ENCODE measurements at regions not wholly inside any gene's neighbourhood (a gene's known extent, or its start where the extent isn't known, plus 50 kb on each side); places are given as distances from the start of the nearest gene placed in this dataset.

DNA sequence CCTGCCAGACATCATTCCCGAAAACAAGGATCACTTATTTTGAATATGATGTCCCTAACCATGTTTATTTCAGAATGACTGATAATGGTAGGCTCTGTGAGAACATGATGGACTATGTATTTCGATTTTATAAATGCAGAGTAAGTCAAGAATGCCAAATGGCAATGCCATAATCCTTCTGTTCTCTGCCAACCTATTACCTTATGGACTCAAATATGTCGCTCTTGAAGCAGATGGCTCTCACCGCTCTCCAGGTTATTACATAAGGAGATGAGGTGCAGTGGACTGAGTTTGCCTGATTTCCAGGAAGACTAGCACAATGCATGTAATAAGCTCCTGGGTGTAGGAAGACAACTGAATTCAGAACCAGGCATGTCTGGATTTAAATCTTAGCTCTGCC, 227.2 kb downstream of the BTG1 start:
- TF ChIP-seq, protein P1, sequence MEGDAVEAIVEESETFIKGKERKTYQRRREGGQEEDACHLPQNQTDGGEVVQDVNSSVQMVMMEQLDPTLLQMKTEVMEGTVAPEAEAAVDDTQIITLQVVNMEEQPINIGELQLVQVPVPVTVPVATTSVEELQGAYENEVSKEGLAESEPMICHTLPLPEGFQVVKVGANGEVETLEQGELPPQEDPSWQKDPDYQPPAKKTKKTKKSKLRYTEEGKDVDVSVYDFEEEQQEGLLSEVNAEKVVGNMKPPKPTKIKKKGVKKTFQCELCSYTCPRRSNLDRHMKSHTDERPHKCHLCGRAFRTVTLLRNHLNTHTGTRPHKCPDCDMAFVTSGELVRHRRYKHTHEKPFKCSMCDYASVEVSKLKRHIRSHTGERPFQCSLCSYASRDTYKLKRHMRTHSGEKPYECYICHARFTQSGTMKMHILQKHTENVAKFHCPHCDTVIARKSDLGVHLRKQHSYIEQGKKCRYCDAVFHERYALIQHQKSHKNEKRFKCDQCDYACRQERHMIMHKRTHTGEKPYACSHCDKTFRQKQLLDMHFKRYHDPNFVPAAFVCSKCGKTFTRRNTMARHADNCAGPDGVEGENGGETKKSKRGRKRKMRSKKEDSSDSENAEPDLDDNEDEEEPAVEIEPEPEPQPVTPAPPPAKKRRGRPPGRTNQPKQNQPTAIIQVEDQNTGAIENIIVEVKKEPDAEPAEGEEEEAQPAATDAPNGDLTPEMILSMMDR (conservative IDR thresholded peaks at IDR 0.05): no peak
- TF ChIP-seq ZFX (IDR thresholded peaks at IDR 0.05): no peak
